ENCODE measurements at regions not wholly inside any gene's neighbourhood (a gene's known extent, or its start where the extent isn't known, plus 50 kb on each side); places are given as distances from the start of the nearest gene placed in this dataset.
"Not testable (repeated sequence)": the region's sequence is repeated elsewhere in the genome, so short reads cannot be mapped to it uniquely, and the experiment has no call there.

DNA sequence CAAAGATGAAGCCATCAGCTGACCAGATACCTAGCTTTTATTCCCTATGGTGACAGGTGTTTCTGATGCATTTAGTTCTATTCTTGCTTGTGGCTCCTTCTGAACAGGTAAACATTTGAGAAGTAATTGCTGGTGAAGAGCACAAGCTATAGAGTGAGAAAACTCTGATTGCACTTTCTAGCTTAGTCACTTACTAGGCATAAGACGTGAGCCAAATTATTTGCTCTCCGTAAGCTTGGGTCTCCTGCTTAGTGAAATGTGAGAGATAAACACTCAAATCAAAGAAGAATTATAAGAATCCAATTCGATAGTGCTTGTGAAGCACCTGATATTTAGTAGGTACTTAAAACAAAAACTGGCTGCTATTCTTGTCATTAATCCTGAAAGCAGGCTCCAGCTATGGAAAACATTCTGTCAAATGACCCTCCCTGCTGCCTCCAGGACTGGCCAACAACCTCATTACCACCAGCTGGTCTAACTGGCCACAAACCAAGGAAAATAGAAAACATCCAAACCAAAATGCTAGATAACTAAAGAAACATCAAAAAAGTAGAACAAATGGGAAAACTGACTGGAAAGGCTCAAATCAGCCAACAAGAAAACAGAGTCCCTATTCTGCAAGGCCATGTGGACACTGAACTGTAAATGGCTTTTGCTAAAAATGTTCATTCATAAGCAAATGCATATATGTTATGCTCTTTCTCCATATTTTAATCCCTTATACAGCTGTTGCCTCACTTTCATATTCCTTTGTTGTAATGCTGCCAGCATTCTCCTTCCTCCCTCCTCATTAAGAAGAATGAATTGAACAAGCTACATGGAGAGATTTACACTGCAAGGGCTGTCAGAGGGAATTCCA is 616.1 kb downstream of the DTWD2 start:
- DNase-seq, result peak; percentile 81
- no peaks in the 10 kb centered on the region for H3K9me3 ChIP-seq (replicated peaks; ENCODE audit: control insufficient read depth, low read depth, low read length)
- H3K27ac ChIP-seq (ENCODE audit: low read length), result no peak overlapping the region
- no peaks in the 10 kb centered on the region for H3K27me3 ChIP-seq (ENCODE audit: control insufficient read depth, insufficient read depth, low read length)
- no peak overlapping the region for H3K4me3 ChIP-seq (ENCODE audit: low read length)
- WGBS (ENCODE audit: insufficient coverage), result no CpG with 5 or more reads among the region's 3 CpGs
- H3K36me3 ChIP-seq (ENCODE audit: control insufficient read depth, insufficient read depth, low read length), result no peaks in the 10 kb centered on the region
- peaks cover 3% of the 10 kb centered on the region for H3K4me1 ChIP-seq (ENCODE audit: control insufficient read depth, insufficient read depth, low read length)

DNA sequence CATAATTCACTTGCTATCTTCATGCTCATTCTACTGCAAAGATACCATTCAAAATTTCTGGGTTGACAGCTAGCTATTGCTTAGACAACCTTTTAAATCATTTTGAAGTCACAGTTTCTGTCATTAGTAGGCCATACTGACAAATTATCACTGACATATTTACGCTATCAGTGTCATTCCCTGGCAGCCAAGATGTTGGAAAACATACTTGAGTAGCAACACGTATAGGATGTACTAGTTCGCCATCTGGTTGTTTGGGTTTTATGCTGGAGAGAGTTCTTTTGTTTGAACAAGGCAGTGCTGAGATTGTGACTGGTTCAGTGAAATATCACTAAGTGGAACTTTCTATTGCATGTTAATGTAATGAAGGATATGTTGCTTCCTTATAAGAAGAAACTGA is 621.9 kb downstream of the DTWD2 start:
- H3K27ac ChIP-seq (ENCODE audit: low read length), result no peak overlapping the region
- WGBS (ENCODE audit: insufficient coverage), result 90% methylated on average over 2 of the region's 3 CpGs
- H3K36me3 ChIP-seq (ENCODE audit: control insufficient read depth, insufficient read depth, low read length), result no peaks in the 10 kb centered on the region

DNA sequence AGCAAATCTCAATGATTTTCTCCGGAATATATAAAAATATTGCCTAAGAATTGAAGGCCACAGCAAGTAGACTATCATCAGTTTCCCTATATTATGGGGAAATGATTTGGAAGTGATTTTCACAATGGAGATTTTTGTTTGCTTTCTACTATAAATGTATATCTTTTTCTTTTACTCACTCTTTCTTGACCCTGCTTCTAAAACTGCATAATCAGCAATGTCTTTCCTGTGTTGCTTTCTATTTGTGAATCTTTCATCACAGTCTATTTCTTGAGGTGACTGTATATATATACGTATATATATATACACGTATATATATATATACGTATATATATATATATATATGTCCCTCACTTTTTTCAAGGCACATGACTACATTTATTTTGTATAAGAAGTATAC is 622.6 kb downstream of the DTWD2 start:
- no peaks in the 10 kb centered on the region for H3K9me3 ChIP-seq (replicated peaks; ENCODE audit: control insufficient read depth, low read depth, low read length)
- no peak for DNase-seq
- no peaks in the 10 kb centered on the region for H3K4me1 ChIP-seq (ENCODE audit: control insufficient read depth, insufficient read depth, low read length)
- no peaks in the 10 kb centered on the region for H3K27me3 ChIP-seq (ENCODE audit: control insufficient read depth, insufficient read depth, low read length)
- no peaks in the 10 kb centered on the region for H3K36me3 ChIP-seq (ENCODE audit: control insufficient read depth, insufficient read depth, low read length)
- H3K27ac ChIP-seq (ENCODE audit: low read length), result no peak overlapping the region
- H3K4me3 ChIP-seq (ENCODE audit: low read length), result no peak overlapping the region
- WGBS (ENCODE audit: insufficient coverage), result no CpG with 5 or more reads among the region's 4 CpGs

More for the DNA sequence above, 621.9 kb downstream of the DTWD2 start:
- Histone ChIP-seq H3K27me3 (ENCODE audit: control insufficient read depth, insufficient read depth, low read length) (no peaks in the 10 kb centered on the region), H3K4me1 (ENCODE audit: control insufficient read depth, insufficient read depth, low read length) (no peaks in the 10 kb centered on the region), H3K9me3 (replicated peaks; ENCODE audit: control insufficient read depth, low read depth, low read length) (no peaks in the 10 kb centered on the region), H3K4me3 (ENCODE audit: low read length) (no peak overlapping the region)
- no peak for DNase-seq

DNA sequence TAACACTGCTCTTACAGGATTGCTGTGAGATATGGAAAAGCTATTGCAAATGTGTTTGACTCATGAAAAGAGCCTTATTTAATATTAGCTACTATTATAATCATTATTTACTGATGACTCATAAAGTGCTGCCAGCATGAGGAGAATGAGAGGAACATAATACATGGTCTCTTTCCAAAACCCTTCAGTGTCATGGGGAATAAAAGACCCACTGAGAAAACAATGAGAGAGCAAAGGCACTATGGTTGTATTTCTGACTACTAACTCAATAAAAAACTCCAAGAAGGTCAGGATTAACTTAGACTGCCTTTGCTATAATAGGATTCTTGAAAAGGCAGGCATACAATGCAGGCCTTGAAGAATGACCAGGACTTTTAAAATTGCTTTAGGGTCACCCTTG is 633.5 kb downstream of the DTWD2 start:
- Histone ChIP-seq H3K4me3 (ENCODE audit: low read length) (no peak overlapping the region), H3K27ac (ENCODE audit: low read length) (no peak overlapping the region), H3K36me3 (ENCODE audit: control insufficient read depth, insufficient read depth, low read length) (no peaks in the 10 kb centered on the region), H3K4me1 (ENCODE audit: control insufficient read depth, insufficient read depth, low read length) (no peaks in the 10 kb centered on the region), H3K27me3 (ENCODE audit: control insufficient read depth, insufficient read depth, low read length) (no peaks in the 10 kb centered on the region), H3K9me3 (replicated peaks; ENCODE audit: control insufficient read depth, low read depth, low read length) (no peaks in the 10 kb centered on the region)
- no peak for DNase-seq

DNA sequence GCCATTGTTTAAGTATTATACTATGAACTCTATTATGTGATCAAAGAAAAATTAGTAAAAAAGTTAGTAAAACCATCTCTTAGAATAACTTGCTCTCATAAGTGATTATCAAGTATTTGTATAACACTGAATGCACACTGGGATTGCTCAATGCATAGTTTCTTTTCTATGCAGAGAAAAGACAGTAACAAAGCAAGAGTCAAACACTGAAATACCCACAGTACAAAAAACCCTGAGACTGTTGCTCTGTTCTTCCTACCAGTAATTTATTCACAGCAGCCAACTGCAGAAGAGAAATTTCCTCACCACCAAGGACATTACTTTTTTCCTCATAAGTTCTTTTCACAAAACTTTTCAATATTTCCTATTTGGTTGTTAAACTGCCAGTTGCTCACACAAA is 634.4 kb downstream of the DTWD2 start:
- Histone ChIP-seq H3K36me3 (ENCODE audit: control insufficient read depth, insufficient read depth, low read length) (no peaks in the 10 kb centered on the region), H3K9me3 (replicated peaks; ENCODE audit: control insufficient read depth, low read depth, low read length) (no peaks in the 10 kb centered on the region), H3K27ac (ENCODE audit: low read length) (no peak overlapping the region), H3K4me1 (ENCODE audit: control insufficient read depth, insufficient read depth, low read length) (no peaks in the 10 kb centered on the region), H3K27me3 (ENCODE audit: control insufficient read depth, insufficient read depth, low read length) (no peaks in the 10 kb centered on the region), H3K4me3 (ENCODE audit: low read length) (no peak overlapping the region)
- no peak for DNase-seq

DNA sequence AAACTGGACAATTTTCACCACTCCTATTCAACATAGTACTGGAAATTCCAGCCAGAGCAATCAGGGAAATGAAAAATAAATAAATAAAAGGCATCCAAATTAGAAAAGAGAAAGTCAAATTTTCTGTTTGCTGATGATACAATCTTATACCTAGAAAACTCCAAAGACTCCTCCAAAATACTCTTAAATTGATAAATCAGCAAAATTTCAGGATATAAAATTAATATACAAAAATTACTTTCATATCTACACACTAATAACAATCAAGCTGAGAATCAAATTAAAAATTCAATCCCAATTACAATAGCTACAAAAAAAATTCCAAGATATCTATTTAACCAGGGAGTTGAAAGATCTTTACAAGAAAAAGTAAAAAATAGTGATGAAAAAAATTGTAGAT is 651.9 kb downstream of the DTWD2 start:
- H3K9me3 ChIP-seq (replicated peaks; ENCODE audit: control insufficient read depth, low read depth, low read length), result no peaks in the 10 kb centered on the region
- no peaks in the 10 kb centered on the region for H3K4me1 ChIP-seq (ENCODE audit: control insufficient read depth, insufficient read depth, low read length)
- H3K27ac ChIP-seq (ENCODE audit: low read length), result no peak overlapping the region
- H3K4me3 ChIP-seq (ENCODE audit: low read length), result no peak overlapping the region
- DNase-seq, result no peak
- no peaks in the 10 kb centered on the region for H3K27me3 ChIP-seq (ENCODE audit: control insufficient read depth, insufficient read depth, low read length)
- H3K36me3 ChIP-seq (ENCODE audit: control insufficient read depth, insufficient read depth, low read length), result no peaks in the 10 kb centered on the region

DNA sequence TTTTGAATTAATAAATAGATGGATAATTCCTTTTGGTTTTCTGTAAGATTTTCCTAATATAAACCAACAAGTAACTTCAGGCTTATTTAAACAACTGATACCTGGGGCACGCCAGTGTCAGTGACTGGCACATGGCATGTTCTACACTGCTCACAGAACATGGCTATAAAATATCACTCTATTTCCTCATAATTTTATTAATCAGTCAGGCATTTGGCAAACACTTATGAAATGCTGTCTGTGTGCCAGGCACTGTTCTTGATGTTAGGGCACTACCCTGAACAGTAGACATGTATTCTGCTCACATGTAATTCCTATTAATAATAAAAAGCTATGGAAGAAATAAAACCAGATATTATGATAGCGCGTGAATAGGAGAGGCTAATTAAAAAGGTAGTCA is 661.0 kb downstream of the DTWD2 start:
- Histone ChIP-seq H3K4me1 (ENCODE audit: control insufficient read depth, insufficient read depth, low read length) (no peaks in the 10 kb centered on the region), H3K4me3 (ENCODE audit: low read length) (no peak overlapping the region), H3K27ac (ENCODE audit: low read length) (no peak overlapping the region), H3K9me3 (replicated peaks; ENCODE audit: control insufficient read depth, low read depth, low read length) (peaks cover 8% of the 10 kb centered on the region), H3K27me3 (ENCODE audit: control insufficient read depth, insufficient read depth, low read length) (no peaks in the 10 kb centered on the region), H3K36me3 (ENCODE audit: control insufficient read depth, insufficient read depth, low read length) (no peaks in the 10 kb centered on the region)
- no peak for DNase-seq
- 100% methylated on average over 1 of the region's 3 CpGs for WGBS (ENCODE audit: insufficient coverage)

DNA sequence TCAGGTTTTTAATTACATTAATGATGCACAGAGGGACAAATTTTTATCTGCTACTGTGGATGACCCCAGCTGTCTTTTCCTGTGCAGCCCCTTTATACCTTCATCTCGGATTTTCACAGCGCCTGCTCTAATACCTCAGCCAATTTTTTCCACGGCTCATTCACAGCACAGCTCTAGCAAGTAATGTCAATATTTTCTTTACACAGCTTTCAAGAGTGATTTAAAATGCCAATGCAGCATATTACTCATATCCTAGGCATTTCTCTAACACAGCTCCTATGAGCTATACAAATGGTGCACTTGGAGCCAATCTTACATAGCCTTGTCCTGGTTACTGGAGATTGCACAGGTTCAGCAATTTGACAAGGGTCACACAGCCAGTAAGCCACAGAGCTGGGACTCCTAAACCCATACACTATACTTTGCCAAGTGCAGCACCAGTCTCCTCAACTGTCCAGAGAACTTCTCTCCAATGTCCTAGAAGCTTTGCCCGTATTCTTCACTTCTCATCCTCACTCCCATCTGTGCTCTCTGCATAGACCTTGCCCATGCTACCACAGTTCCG is 661.8 kb downstream of the DTWD2 start:
- peak; percentile 10 for DNase-seq
- Histone ChIP-seq H3K27ac (ENCODE audit: low read length) (no peak overlapping the region), H3K9me3 (replicated peaks; ENCODE audit: control insufficient read depth, low read depth, low read length) (peaks cover 12% of the 10 kb centered on the region), H3K4me3 (ENCODE audit: low read length) (no peak overlapping the region), H3K27me3 (ENCODE audit: control insufficient read depth, insufficient read depth, low read length) (no peaks in the 10 kb centered on the region), H3K36me3 (ENCODE audit: control insufficient read depth, insufficient read depth, low read length) (no peaks in the 10 kb centered on the region), H3K4me1 (ENCODE audit: control insufficient read depth, insufficient read depth, low read length) (no peaks in the 10 kb centered on the region)
- 71% methylated on average over 3 of the region's 5 CpGs for WGBS (ENCODE audit: insufficient coverage)

DNA sequence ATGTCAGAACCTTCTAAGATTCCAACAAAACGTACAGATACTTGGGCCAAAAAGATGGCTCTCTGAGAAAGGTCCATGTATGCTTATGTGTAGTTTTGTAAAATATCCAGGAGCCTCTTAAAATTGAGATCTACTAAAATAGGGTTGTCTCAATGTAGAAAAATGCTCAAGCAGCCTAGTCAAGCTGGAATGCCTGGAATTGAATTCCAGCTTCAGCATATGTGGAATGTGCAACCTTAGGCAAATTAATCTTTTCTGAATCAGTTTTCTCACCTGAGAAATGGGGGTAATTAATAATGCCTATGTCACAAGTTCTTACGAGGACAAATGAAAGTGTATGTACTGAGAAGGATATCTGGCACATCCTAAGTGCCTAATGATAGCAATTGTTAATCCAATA is 662.4 kb downstream of the DTWD2 start:
- Histone ChIP-seq H3K36me3 (ENCODE audit: control insufficient read depth, insufficient read depth, low read length) (no peaks in the 10 kb centered on the region), H3K4me1 (ENCODE audit: control insufficient read depth, insufficient read depth, low read length) (no peaks in the 10 kb centered on the region), H3K9me3 (replicated peaks; ENCODE audit: control insufficient read depth, low read depth, low read length) (peaks cover 12% of the 10 kb centered on the region), H3K27ac (ENCODE audit: low read length) (no peak overlapping the region), H3K27me3 (ENCODE audit: control insufficient read depth, insufficient read depth, low read length) (no peaks in the 10 kb centered on the region), H3K4me3 (ENCODE audit: low read length) (no peak overlapping the region)
- DNase-seq, result peak; percentile 29
- WGBS (ENCODE audit: insufficient coverage), result no CpG with 5 or more reads among the region's 2 CpGs

DNA sequence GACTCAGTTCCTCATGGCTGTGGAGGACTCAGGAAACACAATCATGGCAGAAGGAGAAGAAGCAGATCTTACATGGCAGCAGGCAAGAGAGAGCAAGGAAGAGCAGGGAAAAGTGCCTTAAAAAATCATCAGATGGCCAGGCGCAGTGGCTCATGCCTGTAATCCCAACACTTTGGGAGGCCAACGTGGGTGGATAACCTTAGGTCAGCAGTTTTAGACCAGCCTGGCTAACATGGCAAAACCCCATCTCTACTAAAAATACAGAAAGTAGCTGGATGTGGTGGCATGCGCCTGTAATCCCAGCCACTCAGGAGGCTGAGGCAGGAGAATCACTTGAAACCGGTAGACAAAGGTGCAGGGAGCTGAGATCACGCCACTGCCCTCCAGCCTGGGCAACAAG is 664.6 kb downstream of the DTWD2 start:
- peaks cover 13% of the 10 kb centered on the region for H3K9me3 ChIP-seq (replicated peaks; ENCODE audit: control insufficient read depth, low read depth, low read length)
- not testable (repeated sequence) for H3K27ac ChIP-seq (ENCODE audit: low read length); H3K36me3 ChIP-seq (ENCODE audit: control insufficient read depth, insufficient read depth, low read length); DNase-seq; H3K4me1 ChIP-seq (ENCODE audit: control insufficient read depth, insufficient read depth, low read length); H3K4me3 ChIP-seq (ENCODE audit: low read length); H3K27me3 ChIP-seq (ENCODE audit: control insufficient read depth, insufficient read depth, low read length)
- 100% methylated on average over 2 of the region's 5 CpGs for WGBS (ENCODE audit: insufficient coverage)

DNA sequence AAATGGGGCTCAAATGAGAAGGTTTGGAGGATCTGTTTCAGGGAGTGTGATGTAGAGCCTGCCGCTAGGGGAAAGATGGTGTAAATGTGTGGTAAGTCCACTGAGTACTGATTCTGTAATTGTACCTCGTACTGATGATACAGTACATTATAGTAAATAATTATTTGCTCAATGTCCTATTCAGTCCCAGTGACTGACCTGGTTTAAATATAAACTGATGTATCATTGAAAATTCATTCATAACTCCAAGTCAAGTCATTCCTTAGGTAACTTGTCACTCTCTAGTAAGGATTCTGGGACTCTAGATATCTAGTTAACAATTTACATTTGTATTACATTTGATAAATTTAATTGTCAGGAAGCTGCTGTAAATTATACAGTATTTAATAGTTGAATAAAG is 667.3 kb downstream of the DTWD2 start:
- H3K4me3 ChIP-seq (ENCODE audit: low read length), result no peak overlapping the region
- no peak overlapping the region for H3K27ac ChIP-seq (ENCODE audit: low read length)
- no peaks in the 10 kb centered on the region for H3K4me1 ChIP-seq (ENCODE audit: control insufficient read depth, insufficient read depth, low read length)
- 86% methylated on average over 1 of the region's 2 CpGs for WGBS (ENCODE audit: insufficient coverage)
- DNase-seq, result no peak
- H3K36me3 ChIP-seq (ENCODE audit: control insufficient read depth, insufficient read depth, low read length), result no peaks in the 10 kb centered on the region
- peaks cover 13% of the 10 kb centered on the region for H3K9me3 ChIP-seq (replicated peaks; ENCODE audit: control insufficient read depth, low read depth, low read length)
- no peaks in the 10 kb centered on the region for H3K27me3 ChIP-seq (ENCODE audit: control insufficient read depth, insufficient read depth, low read length)

Measured in muscle of leg (tissue), 3 donors.